ENCODE measurements at regions not wholly inside any gene's neighbourhood (a gene's known extent, or its start where the extent isn't known, plus 50 kb on each side); places are given as distances from the start of the nearest gene placed in this dataset.
"Not testable (repeated sequence)": the region's sequence is repeated elsewhere in the genome, so short reads cannot be mapped to it uniquely, and the experiment has no call there.

GRCh38 chr6:85747093-85747492 is 104.4 kb upstream of the SYNCRIP start:
- no peak for DNase-seq (ENCODE audit: low spot score)

DNA sequence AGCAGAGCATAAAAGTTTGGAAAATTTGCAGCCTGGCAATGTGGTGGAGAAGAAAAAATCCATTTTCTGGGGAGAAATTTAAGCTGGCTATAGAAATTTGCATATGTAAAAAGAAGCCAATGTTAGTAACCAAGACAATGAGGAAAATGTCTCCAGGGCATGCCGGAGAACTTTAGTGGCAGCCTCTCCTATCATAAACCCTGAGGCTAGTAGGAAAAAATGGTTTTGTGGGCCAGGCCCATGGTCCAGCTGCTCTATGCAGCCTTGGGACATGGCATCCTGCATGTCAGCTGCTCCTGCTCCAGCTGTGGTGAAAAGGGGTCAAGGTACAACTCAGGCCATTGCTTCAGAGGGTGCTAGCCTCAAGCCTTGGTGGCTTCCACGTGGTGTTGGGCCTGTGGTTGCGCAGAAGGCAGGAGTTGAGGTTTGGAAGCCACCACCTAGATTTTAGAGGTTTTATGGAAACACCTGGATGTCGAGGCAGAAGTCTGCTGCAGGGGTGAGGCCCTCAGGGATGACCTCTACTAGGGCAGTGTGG is 101.8 kb upstream of the SYNCRIP start:
- DNase-seq (ENCODE audit: low spot score): no peak

DNA sequence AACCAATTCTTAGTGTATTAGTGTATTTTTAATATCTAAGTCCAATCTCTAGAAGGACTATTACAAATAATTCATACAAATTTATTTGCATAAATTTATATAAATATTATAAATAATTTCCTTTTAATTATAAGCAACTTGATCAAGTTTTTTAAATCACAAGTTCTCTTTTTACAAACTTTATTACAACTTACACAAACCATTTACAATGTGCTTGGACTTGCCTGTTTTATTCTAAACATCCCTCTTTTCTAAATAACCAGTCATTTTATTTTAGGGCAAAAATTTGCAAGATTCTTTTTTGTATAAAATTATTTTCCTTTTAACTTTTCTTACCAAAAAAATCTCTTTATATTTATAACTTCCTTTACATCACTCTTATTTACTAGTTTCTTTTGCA is 83.5 kb upstream of the SYNCRIP start:
- DNase-seq (ENCODE audit: low spot score): no peak

DNA sequence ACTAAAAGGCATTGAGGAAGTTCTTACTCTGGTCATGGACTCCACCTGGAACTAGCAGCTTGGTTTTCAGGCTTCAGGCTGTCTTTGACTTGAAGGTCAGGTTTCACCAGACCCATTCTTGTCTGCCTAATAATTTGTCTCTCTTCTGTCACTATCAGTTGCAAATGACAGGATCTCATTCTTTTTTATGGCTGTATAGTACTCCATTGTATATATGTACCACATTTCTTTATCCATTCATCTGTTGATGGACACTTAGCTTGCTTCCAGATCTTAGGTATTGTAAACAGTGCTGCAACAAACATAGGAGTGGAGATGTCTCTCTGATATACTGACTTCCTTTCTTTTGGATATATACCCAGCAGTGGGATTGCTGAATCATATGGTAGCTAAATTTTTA is 73.1 kb upstream of the SYNCRIP start:
- no peak for DNase-seq (ENCODE audit: low spot score)

DNA sequence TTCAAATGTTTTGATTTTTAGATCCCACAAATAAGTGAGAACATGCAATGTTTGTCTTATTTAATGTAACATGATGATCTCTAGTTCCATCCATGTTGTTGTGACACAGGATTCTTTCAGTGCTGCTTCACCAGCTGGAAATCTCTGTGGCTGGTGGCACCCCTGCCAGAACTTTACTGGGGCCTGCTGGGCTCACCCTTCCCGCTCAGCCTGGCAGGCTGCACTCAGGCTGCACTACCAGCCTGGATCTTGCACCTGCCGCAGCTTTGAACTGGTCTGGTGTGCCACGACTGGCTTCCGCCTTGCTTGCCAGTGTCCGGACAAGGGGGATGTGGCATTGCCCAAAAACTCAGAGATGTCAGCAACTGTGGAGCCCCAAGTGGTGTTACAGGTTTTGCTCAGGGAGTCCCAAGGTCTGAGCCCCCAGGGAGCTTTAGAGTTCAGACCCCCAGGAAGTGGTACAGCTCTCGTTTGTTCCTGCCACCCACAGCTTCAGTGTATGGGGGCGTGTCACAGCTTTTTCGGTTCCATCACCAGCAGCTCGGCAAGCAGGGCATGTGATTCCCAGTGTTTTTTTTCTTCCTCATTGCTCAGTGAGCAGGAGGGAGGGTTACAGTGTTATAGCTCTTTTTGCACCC is 72.3 kb upstream of the SYNCRIP start:
- DNase-seq (ENCODE audit: low spot score): no peak

- DNase-seq (ENCODE audit: low spot score): no peak
These were observed 69.7 kb upstream of the SYNCRIP start for GRCh38 chr6:85712346-85712745.

DNA sequence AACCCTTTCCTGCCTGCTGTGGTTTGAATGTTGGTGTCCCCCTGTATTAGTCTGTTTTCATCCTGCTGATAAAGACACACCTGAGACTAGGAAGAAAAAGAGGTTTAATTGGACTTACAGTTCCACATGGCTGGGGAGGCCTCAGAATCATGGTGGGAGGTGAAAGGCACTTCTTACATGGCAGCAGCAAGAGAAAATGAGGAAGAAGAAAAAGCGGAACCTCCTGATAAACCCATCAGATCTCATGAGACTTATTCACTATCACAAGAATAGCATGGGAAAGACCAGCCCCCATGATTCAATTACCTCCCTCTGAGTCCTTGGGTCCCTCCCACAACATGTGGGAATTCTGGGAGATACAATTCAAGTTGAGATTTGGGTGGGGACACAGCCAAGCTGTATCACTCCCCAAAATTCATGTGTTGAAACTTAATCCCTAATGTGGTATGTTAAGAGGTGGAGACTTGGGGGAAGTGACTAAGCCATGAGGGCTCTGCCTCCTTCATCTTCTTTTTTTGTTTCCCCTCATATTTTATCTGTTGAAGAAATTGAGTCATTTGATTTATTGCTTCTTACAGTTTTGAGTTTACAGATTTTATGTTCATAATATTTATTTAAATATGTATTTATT is 64.9 kb upstream of the SYNCRIP start:
- not testable (repeated sequence) for DNase-seq (ENCODE audit: low spot score)

DNA sequence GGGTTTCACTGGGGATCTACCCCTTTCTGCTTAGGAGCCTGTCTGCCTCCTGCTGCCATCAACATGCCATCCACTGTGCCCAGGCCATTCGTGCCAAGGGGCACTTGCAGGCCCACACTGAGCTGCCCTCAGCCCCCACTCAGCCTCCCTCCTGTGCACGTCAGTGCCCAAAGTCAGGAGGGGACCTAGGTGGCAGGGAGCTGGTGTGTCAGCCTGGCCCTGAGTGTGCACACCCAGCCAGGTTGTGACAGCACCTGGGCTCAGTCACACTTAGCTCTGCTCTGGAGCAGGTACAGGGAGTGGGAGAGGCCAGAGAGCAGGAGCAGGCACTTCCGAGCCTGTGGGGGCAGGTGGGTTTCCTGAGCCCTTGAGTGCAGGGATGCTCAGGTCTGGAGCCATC is 63.6 kb upstream of the SYNCRIP start:
- DNase-seq (ENCODE audit: low spot score): no peak

- no peak for DNase-seq (ENCODE audit: low spot score)
These were observed 62.5 kb upstream of the SYNCRIP start for GRCh38 chr6:85705220-85705619.

GRCh38 chr6:85703406-85703805 is 60.7 kb upstream of the SYNCRIP start:
- DNase-seq (ENCODE audit: low spot score): no peak

All from ureter (tissue), 1 donor.